CD4-positive, alpha-beta T cell treated with Interleukin-4 for 4 hours (primary cell): ENCODE measurements at regions not wholly inside any gene's neighbourhood (a gene's known extent, or its start where the extent isn't known, plus 50 kb on each side); places are given as distances from the start of the nearest gene placed in this dataset.
A peak's percentile ranks its signal among the peaks of the same experiment; 100 is the strongest.

Experiments
- DNase-seq: peaks from one replicate; pipeline ENCODE4 v3.0.0-alpha.2; 2020

DNA sequence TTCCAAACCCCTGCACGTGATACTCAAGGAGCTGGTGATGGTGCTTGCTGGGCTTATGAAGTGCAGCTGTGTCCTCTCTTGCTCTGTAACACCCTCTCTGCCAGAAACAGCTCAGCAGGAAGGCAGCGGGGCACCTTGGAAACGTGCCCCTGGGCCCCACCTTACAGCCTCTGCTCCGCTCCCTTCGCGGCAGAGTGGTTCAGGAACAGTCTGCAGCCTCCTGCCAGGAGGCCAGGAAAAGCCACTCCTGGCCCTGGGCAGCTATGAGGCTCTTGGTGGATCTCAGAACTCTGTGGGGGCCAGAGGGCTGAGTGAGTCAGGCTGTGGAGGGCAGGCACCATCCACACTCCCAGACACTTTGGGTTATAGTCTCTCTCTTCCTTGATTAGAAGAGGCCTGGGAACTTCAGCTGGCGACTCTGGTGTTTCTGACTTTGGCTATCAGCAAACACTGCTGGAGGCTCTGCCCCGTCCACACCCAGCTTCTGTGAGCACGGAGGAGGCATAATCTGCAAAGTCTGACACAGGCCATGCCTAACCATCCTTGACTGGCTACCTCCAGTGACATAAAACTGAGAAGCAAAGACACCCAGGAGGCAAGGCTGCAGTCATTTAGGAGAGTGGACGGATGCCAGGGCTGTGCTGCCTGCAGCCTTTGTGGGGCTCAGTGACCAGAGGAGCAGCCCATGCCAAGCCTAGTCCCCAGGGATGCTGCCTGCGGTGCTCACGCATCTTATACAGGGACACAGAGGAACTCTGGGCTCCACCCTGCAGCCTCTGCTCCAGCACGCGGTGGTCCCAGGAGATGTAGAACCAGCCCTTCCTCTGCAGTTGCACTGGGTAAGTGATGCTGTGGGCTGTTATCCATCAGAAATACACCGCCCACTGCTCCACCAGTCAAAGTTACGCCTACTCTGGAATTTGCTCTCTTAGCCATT is 65.3 kb downstream of the METRNL start:
- no peak for DNase-seq

DNA sequence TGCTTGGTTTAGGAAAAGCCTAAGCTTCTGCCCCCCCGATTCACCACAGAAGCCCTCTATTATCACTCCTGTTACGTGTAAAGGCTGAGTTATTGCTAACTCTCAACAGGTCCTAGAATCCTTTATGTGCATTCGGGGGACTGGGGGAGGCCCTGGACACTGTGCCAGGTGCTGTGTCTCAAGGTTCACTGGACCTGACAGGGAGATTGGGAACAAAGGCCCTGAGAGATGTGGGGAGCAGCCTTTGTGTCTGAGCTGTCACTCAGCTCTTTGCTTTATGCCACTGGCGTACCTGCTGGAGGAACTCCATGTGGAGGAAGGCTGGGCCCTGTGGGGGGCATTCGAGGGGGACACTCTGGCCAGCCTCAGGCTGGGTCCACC is 65.9 kb downstream of the METRNL start:
- DNase-seq, result no peak

DNA sequence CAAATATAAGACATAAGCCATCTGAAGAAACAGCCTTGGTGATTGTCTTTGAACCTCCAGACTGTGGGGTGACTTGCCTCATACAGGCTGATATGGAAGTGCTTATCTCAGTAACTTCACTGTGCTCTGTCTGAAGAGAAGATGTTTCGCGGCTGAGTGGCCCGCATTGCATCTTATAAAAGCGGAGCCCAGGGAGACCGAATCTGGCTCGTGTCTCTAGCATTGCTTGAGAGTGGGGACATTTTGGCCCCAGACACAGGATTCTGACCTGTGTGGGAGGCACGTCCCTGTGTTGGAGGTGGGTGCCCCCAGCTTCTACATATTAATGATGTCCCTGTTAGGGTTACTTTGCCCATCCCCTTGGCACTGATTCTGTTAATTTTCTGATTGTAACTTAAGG is 66.4 kb downstream of the METRNL start:
- DNase-seq, result no peak

DNA sequence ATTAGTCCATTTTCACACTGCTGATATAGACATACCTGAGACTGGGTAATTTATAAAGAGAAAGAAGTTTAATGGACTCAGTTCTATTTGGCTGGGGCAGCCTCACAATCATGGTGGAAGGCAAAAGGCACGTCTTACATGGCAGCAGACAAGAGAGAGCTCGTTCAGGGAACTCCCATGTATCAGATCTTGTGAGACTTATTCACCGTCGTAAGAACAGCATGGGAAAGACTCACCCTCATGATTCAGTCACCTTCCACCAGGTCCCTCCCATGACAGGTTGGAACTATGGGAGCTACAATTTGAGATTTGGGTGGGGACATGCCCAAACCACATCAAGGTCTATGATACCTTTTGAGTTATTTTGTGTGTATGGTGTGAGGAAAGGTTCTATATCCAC is 66.9 kb downstream of the METRNL start:
- no peak for DNase-seq

DNA sequence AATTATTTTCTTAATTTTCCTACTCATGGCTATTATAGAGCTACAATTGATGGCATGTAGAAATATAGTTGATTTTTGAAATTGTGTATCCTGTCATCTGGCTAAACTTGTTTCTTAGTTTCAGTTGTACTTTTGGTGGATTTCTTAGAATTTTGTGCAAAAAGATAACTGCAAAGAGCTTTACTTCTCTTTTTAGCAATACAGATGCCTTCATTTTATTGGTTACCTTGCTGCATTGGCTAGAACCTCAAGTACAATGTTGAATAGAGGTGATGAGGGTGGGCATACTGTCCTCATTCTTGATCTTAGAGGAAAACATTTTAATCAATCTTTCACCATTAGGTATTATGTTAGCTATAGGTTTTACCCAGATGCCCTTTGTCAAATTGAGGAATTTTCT is 67.9 kb downstream of the METRNL start:
- DNase-seq, result no peak

DNA sequence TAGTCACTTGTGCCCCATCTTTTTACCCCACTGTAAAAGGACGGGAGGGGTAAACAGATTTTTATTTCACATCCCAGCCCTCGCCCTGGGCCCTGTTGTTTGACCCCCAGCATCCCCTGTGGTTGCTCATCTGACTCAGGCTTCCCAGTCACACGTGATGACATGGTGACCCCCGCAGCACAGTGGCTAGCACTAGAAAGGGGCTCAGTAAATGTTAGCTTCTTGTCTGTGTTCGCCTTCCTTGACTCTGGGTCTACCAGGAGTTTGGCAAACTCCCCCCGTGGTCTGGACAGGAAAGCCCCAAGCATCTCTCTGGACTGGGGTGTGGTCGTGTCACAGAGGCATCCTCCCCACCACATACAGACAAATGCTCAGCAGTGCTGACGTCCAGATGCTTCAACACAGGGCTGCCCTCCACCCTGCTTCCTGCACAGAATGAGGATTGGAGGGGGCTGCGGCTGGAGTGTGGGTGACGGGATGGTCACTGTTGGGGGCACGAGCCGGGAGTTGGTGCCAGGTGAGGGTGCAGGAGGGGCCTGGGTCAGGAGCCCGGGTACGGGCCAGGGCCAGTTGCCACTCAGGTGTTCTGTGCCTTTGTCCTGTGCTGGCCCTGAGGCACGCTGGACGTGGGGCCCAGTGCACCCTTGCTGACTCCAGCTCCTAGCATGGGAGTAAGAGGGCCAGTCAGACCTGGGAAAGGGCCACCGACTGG is 69.1 kb downstream of the METRNL start:
- DNase-seq, result no peak

DNA sequence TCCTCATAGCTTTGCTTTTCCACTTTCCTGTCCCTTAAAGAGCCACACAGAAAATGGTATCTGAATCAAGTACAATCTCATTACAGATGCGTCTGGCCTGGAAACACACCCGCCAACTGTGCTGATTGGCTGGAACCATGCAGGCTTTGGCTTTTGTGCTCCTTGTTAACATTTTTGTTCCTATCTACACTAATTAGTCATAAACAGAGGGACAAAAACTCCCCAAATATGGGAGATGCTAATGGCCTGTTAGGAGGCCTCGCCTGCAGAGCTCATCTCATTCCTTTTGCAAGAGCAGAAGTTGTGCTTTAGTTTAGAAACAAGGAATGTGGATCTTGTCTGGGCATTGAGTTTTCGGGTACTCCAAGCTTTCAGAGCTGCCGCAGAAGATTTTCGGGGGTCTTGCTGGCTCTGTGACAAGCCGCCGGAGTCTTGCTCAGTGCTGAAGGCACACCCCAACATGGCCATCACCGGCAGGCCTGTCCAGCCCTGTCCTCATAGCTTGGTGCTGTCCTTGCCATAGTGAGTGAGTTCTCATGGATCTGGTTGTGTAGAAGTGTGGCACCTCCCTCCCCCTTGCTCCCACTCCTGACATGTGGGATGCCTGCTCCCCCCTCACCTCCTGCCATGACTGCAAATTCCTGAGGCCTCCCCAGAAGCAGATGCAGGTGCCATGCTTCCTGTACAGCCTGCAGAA is 69.8 kb downstream of the METRNL start:
- DNase-seq, result no peak

DNA sequence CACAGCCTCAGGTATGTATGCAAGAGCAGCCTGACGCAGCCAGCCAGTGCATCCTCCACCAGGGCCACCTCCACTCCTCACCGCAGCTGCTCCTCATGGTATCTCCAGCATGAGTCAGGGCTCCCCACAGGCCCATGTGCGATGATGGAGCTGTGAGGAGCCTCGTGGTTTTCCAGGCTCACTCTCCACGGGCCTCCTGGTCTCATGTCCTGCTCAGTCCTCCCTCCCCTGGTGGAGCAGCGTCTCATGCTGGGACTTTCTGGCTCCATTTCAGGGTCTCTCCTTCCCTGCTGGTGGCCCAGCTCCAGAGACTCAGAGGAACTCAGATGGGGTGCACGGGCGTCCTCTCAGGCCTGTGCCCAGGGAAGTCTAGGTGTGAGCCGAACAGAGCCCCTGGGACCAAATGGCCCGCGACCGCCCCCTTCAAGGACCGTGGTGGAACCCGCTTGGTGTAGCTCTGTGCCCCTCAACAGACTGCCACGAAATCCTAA is 70.4 kb downstream of the METRNL start:
- no peak for DNase-seq

DNA sequence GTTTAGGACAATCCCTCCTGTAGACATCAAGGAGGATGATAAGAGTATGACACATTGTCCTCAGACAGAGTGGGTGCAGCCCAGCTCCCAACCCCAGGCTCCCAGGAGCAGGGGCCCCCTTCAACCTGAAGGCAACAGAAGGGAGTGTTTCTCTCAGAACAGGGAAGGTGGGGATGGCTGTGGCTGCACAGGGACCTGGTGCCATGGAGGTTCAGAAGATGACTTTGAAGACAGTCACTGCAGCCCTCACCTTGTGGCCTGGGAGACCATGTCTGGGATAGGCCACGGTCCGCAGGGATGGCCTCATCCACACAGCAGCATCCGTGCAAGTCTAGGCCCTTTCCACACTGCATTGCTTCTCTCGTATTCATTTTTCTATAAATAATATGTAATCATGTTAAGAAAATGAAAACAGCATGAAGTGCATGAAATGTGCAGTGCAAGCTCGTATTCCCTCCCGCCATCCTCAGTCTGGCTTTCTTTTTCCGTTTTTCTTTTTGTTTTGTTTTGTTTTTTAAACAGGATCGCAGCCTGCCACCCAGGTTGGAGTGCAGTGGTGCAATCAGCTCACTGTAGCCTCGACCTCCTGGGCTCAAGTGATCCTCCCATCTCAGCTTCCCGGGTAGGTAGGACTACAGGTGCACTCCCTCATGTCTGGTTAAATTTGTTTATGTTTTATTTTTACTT is 71.1 kb downstream of the METRNL start:
- no peak for DNase-seq

DNA sequence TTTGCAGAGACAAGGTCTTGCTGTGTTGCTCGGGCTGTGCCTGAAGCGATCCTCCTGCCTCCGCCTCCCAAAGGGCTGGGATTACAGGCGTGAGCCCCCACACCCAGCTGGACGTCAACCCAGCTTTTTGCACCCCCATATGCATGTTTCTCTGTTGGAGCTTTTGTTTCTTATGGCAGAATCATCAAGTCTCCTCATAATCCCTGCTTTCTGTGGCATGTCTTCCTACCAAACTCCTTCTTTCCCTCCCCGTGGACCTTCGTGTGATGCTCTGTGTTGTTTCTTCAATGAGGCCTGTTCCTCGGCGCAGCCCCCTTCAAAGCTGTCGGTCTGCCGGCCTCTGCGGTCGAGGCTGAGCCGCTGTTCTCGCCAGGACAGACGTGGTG is 71.6 kb downstream of the METRNL start:
- DNase-seq, result no peak

DNA sequence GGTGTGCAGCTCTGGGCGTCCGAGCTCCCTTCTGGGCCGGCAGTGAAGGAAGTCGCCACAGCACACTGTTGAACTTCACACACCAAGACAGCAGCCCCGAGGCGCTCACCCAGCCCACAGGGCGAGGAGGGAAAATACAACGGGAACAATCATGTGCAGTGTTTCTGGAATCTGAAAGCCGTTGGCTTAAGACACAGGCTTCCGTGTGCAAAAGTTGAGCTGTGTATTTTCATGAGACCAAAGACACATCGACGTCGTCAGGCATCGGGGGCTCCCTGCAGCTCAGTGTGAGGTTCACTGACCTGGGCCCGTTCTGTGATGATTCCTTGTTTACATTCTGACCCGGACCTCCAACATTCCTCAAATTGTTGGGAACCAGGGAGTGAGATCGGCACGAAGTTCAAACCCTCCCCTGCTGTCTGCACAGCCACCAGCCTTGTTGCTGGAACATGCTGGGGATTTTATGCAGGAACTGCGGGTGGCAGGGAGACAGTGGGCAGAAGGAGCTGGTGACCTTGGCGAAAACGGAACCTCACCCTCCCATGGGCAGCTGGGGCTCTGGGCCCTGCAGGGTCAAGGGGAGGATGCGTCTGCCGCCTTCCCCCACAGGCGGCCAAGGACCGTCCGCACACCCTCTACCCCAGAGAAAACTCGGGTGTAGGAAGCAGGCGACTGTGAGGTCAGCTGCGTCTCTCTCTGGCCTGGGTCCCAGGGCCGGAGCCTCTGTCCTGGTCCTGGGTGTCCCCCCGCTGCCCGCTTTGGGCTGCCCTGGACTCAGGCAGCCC is 72.2 kb downstream of the METRNL start:
- no peak for DNase-seq

DNA sequence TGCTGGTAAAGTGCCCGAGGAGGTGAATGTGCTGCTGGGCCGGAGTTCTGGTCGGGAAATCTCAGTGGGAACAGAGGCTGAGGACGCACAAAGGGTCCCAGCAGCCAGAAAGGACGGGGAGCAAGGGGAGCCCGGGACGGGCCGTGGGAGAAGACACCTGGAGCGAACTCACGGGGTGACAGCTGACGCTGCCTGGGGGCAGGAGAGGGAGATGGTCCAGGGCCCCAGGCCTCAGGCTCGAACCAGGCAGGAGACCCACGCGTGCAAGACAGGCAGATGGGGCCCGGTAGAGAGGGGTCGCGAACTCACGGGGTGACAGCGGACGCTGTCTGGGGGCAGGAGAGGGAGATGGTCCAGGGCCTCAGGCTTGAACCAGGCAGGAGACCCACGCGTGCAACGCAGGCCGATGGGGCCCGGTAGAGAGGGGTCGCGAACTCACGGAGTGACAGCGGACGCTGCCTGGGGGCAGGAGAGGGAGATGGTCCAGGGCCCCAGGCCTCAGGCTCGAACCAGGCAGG is 72.9 kb downstream of the METRNL start:
- no peak for DNase-seq

DNA sequence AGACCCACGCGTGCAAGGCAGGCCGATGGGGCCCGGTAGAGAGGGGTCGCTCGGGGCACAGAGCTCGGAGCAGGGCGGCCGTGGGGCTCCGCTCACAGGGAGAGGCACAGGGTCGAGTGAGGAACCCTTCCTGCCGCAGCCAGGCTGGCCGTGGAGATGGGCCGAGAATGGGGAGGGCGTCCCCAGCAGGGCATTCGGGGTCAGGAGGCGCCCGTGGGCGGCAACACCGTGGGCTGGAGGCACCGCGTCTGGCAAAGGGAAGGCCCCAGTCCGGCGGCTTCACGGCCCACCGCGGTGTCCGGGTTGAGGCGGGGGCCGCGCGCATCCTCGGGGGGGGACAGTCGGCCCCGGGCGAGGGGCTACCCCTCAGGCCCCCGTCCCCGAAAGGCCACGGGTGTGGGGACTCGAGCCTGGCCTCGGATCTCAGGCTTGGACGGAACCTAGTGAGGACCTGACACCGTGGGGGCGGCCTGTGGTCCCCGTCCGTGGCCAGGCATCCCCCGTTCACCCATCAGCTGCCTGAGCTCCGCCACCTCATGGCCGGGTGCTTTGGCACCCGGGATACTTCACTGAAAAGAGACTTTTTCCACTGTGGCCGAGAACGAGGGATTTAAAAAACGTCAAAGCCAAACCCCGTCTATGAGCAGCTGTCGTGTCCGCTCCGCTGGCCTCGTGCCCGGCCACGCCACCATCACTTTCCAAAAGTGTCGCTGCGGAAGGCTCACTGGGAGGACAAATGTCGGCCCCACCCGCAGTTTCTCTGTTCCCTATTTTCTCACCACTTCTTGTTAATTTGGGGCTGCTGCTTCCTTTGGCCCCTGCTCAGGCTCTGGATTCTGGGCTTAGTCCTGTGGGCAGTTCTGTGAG is 73.6 kb downstream of the METRNL start:
- peak; percentile 11 for DNase-seq

DNA sequence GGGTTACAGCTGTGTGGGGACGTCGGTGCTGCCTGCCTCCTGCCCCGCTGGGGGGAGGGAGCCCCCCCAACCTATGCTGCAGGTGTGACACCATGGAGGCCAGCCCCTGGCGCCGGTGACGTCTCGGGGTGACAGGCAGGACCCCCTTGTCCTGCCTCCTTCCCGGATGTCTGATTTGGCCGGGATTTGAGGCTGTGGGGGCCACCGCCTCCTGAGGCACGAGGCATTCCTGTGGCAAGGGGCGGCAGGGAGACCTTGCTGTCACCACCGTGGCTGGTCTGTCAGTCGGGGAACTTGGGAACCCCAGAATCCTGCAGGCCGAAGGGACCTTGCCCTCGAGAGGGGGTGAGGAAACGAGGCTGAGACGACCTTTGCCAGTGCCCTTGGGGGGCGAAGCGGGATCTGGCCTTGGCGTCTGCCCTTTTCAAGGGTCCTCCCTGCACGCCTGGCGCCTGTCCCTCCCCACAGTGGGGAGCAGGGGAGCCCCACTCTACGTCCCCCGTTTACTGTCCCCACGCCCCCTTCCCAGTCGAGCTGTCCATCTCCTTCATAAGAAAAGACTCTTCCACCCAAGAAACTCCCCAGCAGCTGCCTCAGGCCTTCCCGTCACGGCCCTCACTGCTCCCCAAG is 74.4 kb downstream of the METRNL start:
- DNase-seq, result no peak

DNA sequence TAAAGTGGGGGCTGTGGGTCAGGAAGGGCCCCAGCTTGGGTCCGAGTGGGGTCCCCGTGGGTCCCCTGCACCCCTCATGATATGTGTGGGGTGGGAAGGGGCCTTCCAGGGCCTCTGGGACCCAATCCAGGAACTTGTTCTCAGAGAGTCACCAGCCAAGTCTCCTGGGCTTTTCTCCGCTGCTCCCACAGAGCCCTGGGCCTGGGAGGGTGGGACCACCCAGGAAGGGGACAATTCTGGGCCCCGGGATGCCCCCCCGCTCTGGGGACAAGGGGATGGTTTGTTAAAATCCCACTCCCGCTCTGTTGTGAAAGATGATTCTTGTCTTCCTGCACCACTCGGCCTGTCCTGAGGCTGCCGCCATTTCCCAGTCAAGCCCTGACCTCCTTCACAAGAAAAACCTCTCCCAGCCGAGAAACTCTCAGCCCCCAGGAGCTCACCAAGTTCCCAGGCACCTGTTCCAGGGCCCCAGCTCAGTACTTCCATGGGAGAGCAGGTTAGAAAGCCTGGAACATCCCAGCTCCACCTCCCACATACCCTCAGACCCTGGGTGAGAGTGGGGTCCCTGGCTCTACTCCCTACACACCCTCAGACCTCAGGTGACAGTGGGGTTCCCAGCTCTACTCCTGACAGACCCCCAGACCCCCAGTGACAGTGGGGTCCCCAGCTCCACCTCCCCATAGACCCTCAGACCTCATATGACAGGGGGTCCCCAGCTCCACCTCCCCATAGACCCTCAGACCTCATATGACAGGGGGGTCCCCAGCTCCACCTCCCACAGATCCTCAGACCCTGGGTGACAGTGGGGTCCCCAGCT is 75.1 kb downstream of the METRNL start:
- DNase-seq, result no peak

DNA sequence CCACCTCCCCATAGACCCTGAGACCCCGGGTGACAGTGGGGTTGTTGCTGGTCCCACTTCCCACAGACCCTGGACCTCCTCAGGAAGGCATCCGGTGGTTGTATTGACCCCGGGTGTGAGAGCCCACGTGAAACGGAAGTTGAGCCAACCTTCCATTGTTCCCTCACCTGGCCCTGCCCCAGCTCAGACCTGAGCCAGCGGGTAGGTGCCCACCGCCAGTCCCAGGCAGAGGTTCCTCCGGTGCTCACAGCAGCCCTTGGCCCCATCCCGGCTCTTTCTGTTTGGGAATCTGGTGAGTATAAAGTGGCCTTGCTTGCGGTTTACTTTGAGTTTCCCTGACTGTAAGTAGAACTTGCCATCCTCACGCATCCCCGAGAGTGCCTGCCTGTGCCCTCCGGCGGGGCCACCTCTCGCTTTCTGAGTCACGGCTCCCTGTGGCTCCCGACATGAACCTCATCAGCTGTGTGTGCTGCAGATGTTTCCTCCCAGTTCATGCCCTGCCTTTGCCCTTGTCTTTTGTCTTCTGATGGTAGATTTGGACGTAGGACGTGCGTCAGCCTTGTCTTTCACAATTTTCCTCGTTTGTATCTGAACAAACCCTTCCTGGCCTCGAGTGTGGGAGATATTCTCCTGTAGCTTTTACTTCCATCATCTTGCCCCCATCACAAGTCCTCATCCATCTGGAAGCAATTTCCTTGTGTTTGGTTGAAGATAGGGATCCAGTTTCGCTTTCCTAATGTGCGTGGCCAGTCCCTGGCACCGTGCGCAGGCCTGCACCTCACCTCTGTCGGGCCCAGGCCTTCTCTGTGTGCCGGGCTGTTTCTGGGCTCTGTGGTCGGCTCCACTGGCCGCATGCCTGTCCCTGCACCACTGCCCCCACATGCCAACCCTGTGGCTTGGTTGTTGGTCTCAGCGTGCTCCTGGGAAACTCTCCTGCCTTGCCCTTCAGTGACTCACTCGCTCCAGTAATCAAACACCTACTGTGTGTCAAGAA is 76.0 kb downstream of the METRNL start:
- peak; percentile 4 for DNase-seq

DNA sequence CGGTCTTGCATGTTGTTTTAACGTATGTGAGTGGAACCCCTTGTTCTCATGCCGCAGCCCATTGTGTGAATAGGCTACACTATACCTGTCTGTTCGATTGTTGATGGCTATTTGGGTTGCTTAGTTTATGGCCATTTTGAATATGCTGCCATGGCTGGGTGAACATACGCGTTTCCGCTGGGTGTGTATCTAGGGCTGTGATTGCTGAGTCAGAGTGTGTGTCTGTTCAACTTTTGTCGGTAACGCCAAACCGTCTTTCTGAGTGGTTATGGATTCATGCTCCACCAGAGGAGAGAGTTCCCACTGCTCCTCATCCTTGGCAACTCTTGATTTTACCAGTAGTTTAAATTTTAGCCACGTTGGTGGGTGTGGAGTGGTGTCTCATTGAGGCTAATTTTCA is 77.0 kb downstream of the METRNL start:
- no peak for DNase-seq
